Endothelial cell of umbilical vein (primary cell): ENCODE measurements at regions not wholly inside any gene's neighbourhood (a gene's known extent, or its start where the extent isn't known, plus 50 kb on each side); places are given as distances from the start of the nearest gene placed in this dataset.

Source experiments
- BruUV-seq: library from RNA; stranded (reverse); fragments of 400-500 nt; replicated peaks from 2 replicates; lab custom pipeline; 2021; lab: Mats Ljungman, UMichigan
- CTCF ChIA-PET: fragments of 300-600, 350-600 bp; sonication (Branson Sonifier 250); formaldehyde crosslinking; loops from one replicate; lab custom pipeline; 2021; ENCODE audit warnings: antibody characterized with exemption, inconsistent platforms; lab: Charles Lee
- POLR2A ChIA-PET: fragments of 300-600, 350-600 bp; sonication (Branson Sonifier 250); formaldehyde crosslinking; loops from one replicate; lab custom pipeline; 2021; ENCODE audit warnings: antibody characterized with exemption, inconsistent platforms; lab: Charles Lee
- DNase-seq: peaks from one replicate; pipeline ENCODE4 v3.0.0-alpha.2; 2011; ENCODE audit warnings: low read depth, low spot score
- FAIRE-seq: peaks from 2 replicates; lab custom pipeline; 2011; peaks lifted over from hg19 to GRCh38; lab: Jason Lieb, UNC
- H2AFZ ChIP-seq: 2 replicates; pipeline ENCODE4 v1.6.0; 2012; ENCODE audit warnings: low read depth, low read length, control low read depth, inconsistent platforms
- H3K27ac ChIP-seq: 2 replicates; pipeline ENCODE4 v1.5.1; 2011; ENCODE audit warnings: low read depth, mild to moderate bottlenecking, control low read depth, low read length, moderate library complexity; ENCODE audit not compliant: insufficient read depth
- H3K27me3 ChIP-seq, 2 experiments: 2 replicates each; pipeline versions ENCODE4 v1.6.0 to v1.6.1; 2011; ENCODE audit warnings: low read length in 2 of 2, mixed read lengths in 1 of 2; ENCODE audit not compliant: control insufficient read depth in 2 of 2, insufficient read depth in 2 of 2
- H3K36me3 ChIP-seq, 2 experiments: 2 replicates in 1 of 2; 3 replicates in 1 of 2; pipeline ENCODE4 v1.5.1; 2011; ENCODE audit warnings: low read length in 2 of 2, mild to moderate bottlenecking in 1 of 2, moderate library complexity in 1 of 2; ENCODE audit not compliant: control insufficient read depth in 2 of 2, insufficient read depth in 2 of 2; ENCODE audit errors: extremely low read depth in 1 of 2
- H3K4me1 ChIP-seq: 3 replicates; pipeline ENCODE4 v1.5.1; 2011; ENCODE audit warnings: mild to moderate bottlenecking, low read length; ENCODE audit not compliant: control insufficient read depth, insufficient read depth; ENCODE audit errors: extremely low read depth
- H3K4me2 ChIP-seq: 2 replicates; pipeline ENCODE4 v1.6.1; 2011; ENCODE audit warnings: low read length, control low read depth, mixed read lengths; ENCODE audit not compliant: insufficient read depth
- H3K4me3 ChIP-seq, 3 experiments: fragments of 200-600 bp in 1 of 3; sonication (generic), shearing (Covaris generic) in 1 of 3; replicated peaks in 1 of 3; 2 replicates each; pipeline ENCODE4 v1.5.1; 2011 to 2016; ENCODE audit warnings: control low read depth in 3 of 3, low read length in 3 of 3, mild to moderate bottlenecking in 2 of 3, inconsistent platforms in 1 of 3, low read depth in 1 of 3, moderate library complexity in 1 of 3; ENCODE audit not compliant: insufficient read depth in 1 of 3
- H3K79me2 ChIP-seq: 2 replicates; pipeline ENCODE4 v1.6.0; 2012; ENCODE audit warnings: low read length, inconsistent platforms; ENCODE audit not compliant: control insufficient read depth, insufficient read depth
- H3K9ac ChIP-seq: replicated peaks from 2 replicates; pipeline ENCODE3; 2011; ENCODE audit warnings: low read length, control low read depth; ENCODE audit not compliant: insufficient read depth; ENCODE audit errors: extremely low read depth
- H3K9me1 ChIP-seq: replicated peaks from 3 replicates; pipeline ENCODE4 v1.6.0; 2011; ENCODE audit warnings: mild to moderate bottlenecking, low read length; ENCODE audit not compliant: control insufficient read depth, insufficient read depth; ENCODE audit errors: extremely low read depth
- H3K9me3 ChIP-seq: replicated peaks from 2 replicates; pipeline ENCODE4 v1.5.1; 2012; ENCODE audit warnings: low read length, inconsistent platforms; ENCODE audit not compliant: control insufficient read depth, insufficient read depth
- H4K20me1 ChIP-seq: replicated peaks from 2 replicates; pipeline ENCODE3; 2011; ENCODE audit warnings: mild to moderate bottlenecking, low read length; ENCODE audit not compliant: control insufficient read depth, insufficient read depth; ENCODE audit errors: extremely low read depth
- CTCF ChIP-seq, 2 donors: IDR thresholded peaks; 1 replicate in 1 of 2; 2 replicates in 1 of 2; pipeline ENCODE4 v1.5.1; 2011; ENCODE audit warnings: low read length in 2 of 2, mild to moderate bottlenecking in 2 of 2, moderate library complexity in 2 of 2, control low read depth in 1 of 2, inconsistent platforms in 1 of 2, low read depth in 1 of 2; ENCODE audit not compliant: insufficient read depth in 1 of 2; ENCODE audit errors: extremely low read depth in 1 of 2
- EZH2 ChIP-seq: IDR thresholded peaks from 2 replicates; pipeline ENCODE4 v1.6.1; 2012; ENCODE audit warnings: borderline replicate concordance, low read depth, mild to moderate bottlenecking, moderate library complexity, low read length, inconsistent platforms; ENCODE audit not compliant: severe bottlenecking
- FOS ChIP-seq: IDR thresholded peaks from 2 replicates; pipeline ENCODE4 v1.6.1; 2011; ENCODE audit warnings: mild to moderate bottlenecking, low read length, moderate library complexity, borderline replicate concordance; ENCODE audit not compliant: insufficient read depth
- GATA2 ChIP-seq: IDR thresholded peaks from 2 replicates; pipeline ENCODE4 v1.7.0; 2011; ENCODE audit warnings: low read depth, mild to moderate bottlenecking, moderate library complexity, mixed read lengths, low read length; ENCODE audit not compliant: insufficient read length, insufficient read depth
- JUN ChIP-seq: IDR thresholded peaks from 2 replicates; pipeline ENCODE4 v1.6.1; 2011; ENCODE audit warnings: borderline replicate concordance, low read depth; ENCODE audit not compliant: insufficient read length, insufficient read depth
- POLR2A ChIP-seq: IDR thresholded peaks from 2 replicates; pipeline ENCODE4 v1.6.1; 2012; ENCODE audit warnings: low read depth, mild to moderate bottlenecking, control low read depth, low read length
- POLR2AphosphoS5 ChIP-seq: IDR thresholded peaks from 2 replicates; pipeline ENCODE4 v1.6.1; 2012; ENCODE audit warnings: low read depth, mild to moderate bottlenecking, control low read depth, low read length, moderate library complexity; ENCODE audit not compliant: insufficient read depth
- dilution Hi-C: fragments of 300-500 bp; cut with MboI; formaldehyde crosslinking; loops from one replicate; pipeline ENCODE4 v1.15.0; 2019; ENCODE audit warnings: low sequenced_read_pairs; ENCODE audit not compliant: extremely low pct_ligation_motif_present
- intact Hi-C: fragments of 100-400 bp; cut with micrococcal nuclease; formaldehyde crosslinking; loops from one replicate; pipeline ENCODE4 v1.10.0; 2022

- Histone ChIP-seq H3K27ac (no peak overlapping the region), H3K9me1 (no peaks in the 10 kb centered on the region), H3K9ac (no peak overlapping the region), H3K4me2 (no peak overlapping the region), H3K9me3 (no peaks in the 10 kb centered on the region), H3K27me3 (no peaks in the 10 kb centered on the region), H4K20me1 (no peaks in the 10 kb centered on the region), H2AFZ (no peak overlapping the region), H3K36me3 (no peaks in the 10 kb centered on the region), H3K79me2 (no peaks in the 10 kb centered on the region), H3K4me1 (no peaks in the 10 kb centered on the region), H3K4me3 (no peak overlapping the region)
- intact Hi-C loops (loop anchor here (10.0 kb wide), 1 partner anchor 146 kb away; no protein-coding TSS in a partner anchor), dilution Hi-C loops (no loop called here)
- no peak for DNase-seq
- no peak for FAIRE-seq
- TF ChIP-seq JUN = no peak
- CTCF ChIA-PET = interaction anchor here (0.7 to 4.3 kb wide), 5 partner anchors 33 to 205 kb away, joined by 3 to 66 read pairs (median 7); no protein-coding TSS in a partner anchor
- POLR2A ChIA-PET = no interaction called here
- no TSS peak for BruUV-seq
Measured at GRCh38 chr11:116420770-116421528, 351.8 kb downstream of the BUD13 start.

DNA sequence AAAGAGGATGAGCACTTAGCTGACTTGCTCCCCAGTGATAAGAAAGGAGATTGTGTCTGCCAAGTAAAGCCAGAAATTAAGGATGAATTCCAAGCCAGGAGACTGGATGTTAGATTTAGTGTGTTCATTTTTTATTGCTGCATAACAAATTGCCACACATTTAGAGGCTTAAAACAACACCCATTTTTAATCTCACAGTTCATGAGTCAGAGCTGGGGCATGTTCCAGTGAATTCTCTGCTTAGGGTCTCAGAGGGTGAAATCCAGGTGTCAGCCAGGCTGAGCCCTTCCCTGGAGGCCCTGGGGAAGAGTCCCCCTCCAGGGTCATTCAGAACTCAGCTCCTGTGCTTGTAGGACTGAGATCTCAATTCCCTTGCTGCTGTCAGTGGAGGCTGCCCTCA, 352.8 kb downstream of the BUD13 start:
- H3K9ac ChIP-seq = no peak overlapping the region
- no TSS peak for BruUV-seq
- H3K36me3 ChIP-seq = no peaks in the 10 kb centered on the region
- dilution Hi-C loops (no loop called here), intact Hi-C loops (loop anchor here (10.0 kb wide), 1 partner anchor 145 kb away; no protein-coding TSS in a partner anchor)
- no peaks in the 10 kb centered on the region for H3K9me1 ChIP-seq
- H2AFZ ChIP-seq = no peak overlapping the region
- FAIRE-seq (no peak), DNase-seq (no peak)
- H3K79me2 ChIP-seq = no peaks in the 10 kb centered on the region
- H3K9me3 ChIP-seq = no peaks in the 10 kb centered on the region
- H3K27me3 ChIP-seq = no peaks in the 10 kb centered on the region
- CTCF ChIA-PET = interaction anchor here (0.9 to 1.6 kb wide), 3 partner anchors 11 to 79 kb away, joined by 3 to 7 read pairs (median 3); no protein-coding TSS in a partner anchor
- H3K4me1 ChIP-seq = no peaks in the 10 kb centered on the region
- POLR2A ChIA-PET = no interaction called here
- H4K20me1 ChIP-seq = no peaks in the 10 kb centered on the region
- H3K27ac ChIP-seq = no peak overlapping the region
- no peak overlapping the region for H3K4me3 ChIP-seq
- TF ChIP-seq JUN (no peak), CTCF (IDR thresholded peaks at IDR 0.05; ENCODE audit: extremely low read depth in 1 of 2, insufficient read depth in 1 of 2, low read depth in 1 of 2, low read length in 2 of 2) (no peak), POLR2A (no peak), FOS (no peak), EZH2 (no peak), POLR2AphosphoS5 (no peak), GATA2 (no peak)
- H3K4me2 ChIP-seq = no peak overlapping the region
